Tibial nerve (tissue), 4 donors: ENCODE measurements at regions not wholly inside any gene's neighbourhood (a gene's known extent, or its start where the extent isn't known, plus 50 kb on each side); places are given as distances from the start of the nearest gene placed in this dataset.

ENCODE experiments used
- DNase-seq, 2 donors: peaks; one replicate each; pipeline ENCODE4 v3.0.0-alpha.2; 2019; ENCODE audit warnings: low spot score in 2 of 2
- H3K27ac ChIP-seq, 4 donors: fragments of 200-600 bp; sonication (generic) in 3 of 4; one replicate each; pipeline ENCODE4 v1.5.1; 2017 to 2019; ENCODE audit warnings: mild to moderate bottlenecking in 1 of 4
- H3K27me3 ChIP-seq, 2 donors: fragments of 200-600 bp; sonication (generic) in 1 of 2; one replicate each; pipeline versions ENCODE4 v1.5.1 to v1.6.0; 2017 to 2019
- H3K36me3 ChIP-seq, 3 donors: fragments of 200-600 bp; sonication (generic); one replicate each; pipeline ENCODE4 v1.5.1; 2018 to 2019
- H3K4me1 ChIP-seq, 4 donors: fragments of 200-600 bp; sonication (generic) in 3 of 4; one replicate each; pipeline ENCODE4 v1.5.1; 2017 to 2019
- H3K4me3 ChIP-seq, 4 donors: fragments of 200-600 bp; sonication (generic) in 3 of 4; one replicate each; pipeline ENCODE4 v1.5.1; 2017 to 2019; ENCODE audit warnings: mild to moderate bottlenecking in 1 of 4, moderate library complexity in 1 of 4
- H3K9me3 ChIP-seq, 4 donors: fragments of 200-600 bp; sonication (generic) in 3 of 4; one replicate each; pipeline ENCODE4 v1.5.1; 2017 to 2019
- EP300 ChIP-seq, 2 donors: sonication (generic); formaldehyde crosslinking; IDR thresholded peaks; one replicate each; pipeline ENCODE4 v1.6.1; 2017; ENCODE audit warnings: antibody characterized with exemption in 2 of 2, mild to moderate bottlenecking in 1 of 2
- POLR2A ChIP-seq, 2 donors: fragments of 450-650 bp; IDR thresholded peaks; one replicate each; pipeline ENCODE4 v1.6.1; 2017; ENCODE audit warnings: antibody characterized with exemption in 2 of 2, mild to moderate bottlenecking in 2 of 2, moderate library complexity in 2 of 2
- WGBS, 2 donors: methylation state at CpG; one replicate each; pipeline ENCODE4 v1.1.5; 2018; 5-methylcytosine and 5-hydroxymethylcytosine counted together
- TF ChIP-seq, protein P1 (sequence below), 5 experiments: fragments of 200-600 bp in 3 of 5; fragments of 450-650 bp in 2 of 5; sonication (generic) in 3 of 5; IDR thresholded peaks; one replicate each; pipeline ENCODE4 v1.5.1; 2016 to 2019; ENCODE audit warnings: antibody characterized with exemption in 5 of 5, mild to moderate bottlenecking in 3 of 5, moderate library complexity in 2 of 5

DNA sequence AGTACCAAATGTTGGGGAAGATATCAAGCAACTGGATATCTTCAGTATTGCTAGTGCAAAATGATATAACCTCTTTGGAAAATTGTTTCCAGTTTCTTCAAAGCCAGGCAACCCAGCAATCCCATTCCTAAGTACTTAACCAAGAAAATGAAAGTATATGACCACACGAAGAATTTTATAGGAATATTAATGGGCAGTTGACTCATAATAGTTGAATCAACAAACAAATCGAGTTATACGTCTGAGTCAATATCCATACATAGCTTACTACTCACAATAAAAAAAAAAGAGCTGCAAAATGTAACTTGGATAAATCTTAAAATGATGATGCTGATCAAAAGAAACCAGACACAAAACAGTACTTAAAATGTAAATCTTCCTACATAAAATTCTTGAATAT lies 810.4 kb downstream of the METTL4 start:
- no peaks in the 10 kb centered on the region for H3K9me3 ChIP-seq
- H3K27me3 ChIP-seq, result no peaks in the 10 kb centered on the region
- WGBS, 2 donors, result 80 to 84% methylated on average over 3 of the region's 3 CpGs
- H3K4me3 ChIP-seq, result no peak overlapping the region
- TF ChIP-seq, protein P1, sequence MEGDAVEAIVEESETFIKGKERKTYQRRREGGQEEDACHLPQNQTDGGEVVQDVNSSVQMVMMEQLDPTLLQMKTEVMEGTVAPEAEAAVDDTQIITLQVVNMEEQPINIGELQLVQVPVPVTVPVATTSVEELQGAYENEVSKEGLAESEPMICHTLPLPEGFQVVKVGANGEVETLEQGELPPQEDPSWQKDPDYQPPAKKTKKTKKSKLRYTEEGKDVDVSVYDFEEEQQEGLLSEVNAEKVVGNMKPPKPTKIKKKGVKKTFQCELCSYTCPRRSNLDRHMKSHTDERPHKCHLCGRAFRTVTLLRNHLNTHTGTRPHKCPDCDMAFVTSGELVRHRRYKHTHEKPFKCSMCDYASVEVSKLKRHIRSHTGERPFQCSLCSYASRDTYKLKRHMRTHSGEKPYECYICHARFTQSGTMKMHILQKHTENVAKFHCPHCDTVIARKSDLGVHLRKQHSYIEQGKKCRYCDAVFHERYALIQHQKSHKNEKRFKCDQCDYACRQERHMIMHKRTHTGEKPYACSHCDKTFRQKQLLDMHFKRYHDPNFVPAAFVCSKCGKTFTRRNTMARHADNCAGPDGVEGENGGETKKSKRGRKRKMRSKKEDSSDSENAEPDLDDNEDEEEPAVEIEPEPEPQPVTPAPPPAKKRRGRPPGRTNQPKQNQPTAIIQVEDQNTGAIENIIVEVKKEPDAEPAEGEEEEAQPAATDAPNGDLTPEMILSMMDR (IDR thresholded peaks at IDR 0.05), result no peak
- TF ChIP-seq EP300 (IDR thresholded peaks at IDR 0.05) (no peak), POLR2A (IDR thresholded peaks at IDR 0.05) (no peak)
- no peaks in the 10 kb centered on the region for H3K36me3 ChIP-seq
- no peak for DNase-seq
- H3K4me1 ChIP-seq, result no peaks in the 10 kb centered on the region
- H3K27ac ChIP-seq, result no peak overlapping the region

DNA sequence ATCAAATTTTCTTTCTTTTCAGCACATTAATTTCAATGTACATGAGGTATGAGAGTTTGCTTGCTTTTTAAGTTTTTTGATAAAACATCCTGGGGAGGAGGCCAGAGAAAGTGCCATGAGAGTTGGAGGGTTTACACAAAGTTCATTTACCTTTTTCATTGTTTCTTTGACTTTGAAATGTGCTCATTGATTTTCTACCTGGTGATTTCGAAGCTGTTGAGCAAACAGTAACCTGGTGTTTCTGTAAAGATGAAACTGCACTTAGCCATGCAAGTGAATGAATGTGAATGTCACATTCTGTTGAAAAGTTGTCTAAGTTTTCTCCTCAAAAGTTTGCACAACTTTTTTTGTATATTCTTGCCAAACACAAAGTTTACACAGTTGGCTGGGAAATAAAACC lies 797.0 kb downstream of the METTL4 start:
- Histone ChIP-seq H3K27ac (no peak overlapping the region), H3K36me3 (no peaks in the 10 kb centered on the region), H3K27me3 (no peaks in the 10 kb centered on the region), H3K4me1 (no peaks in the 10 kb centered on the region), H3K9me3 (no peaks in the 10 kb centered on the region), H3K4me3 (no peak overlapping the region)
- 62 to 68% methylated on average over 1 of the region's 1 CpG for WGBS, 2 donors
- DNase-seq, result no peak
- TF ChIP-seq, protein P1 (IDR thresholded peaks at IDR 0.05), result no peak
- no peak for TF ChIP-seq EP300 (IDR thresholded peaks at IDR 0.05)
- no peak for TF ChIP-seq POLR2A (IDR thresholded peaks at IDR 0.05)

DNA sequence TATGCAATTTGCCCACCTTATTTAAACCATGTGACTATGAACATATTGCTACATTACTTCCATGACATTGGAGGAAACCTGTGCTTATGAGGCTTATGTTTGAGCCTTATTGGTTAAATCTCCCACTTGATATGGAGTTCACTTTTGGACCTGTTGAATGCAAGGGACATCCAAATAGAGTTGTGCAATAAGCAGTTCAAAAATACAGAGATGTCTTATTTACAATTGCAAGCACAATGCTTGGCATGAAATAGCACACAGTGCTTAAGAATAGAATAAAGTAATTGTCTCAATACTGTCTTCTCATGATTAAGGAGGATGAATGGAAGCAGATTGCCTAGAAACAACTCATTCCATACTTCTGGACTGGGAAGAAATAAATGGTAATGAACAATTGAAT lies 793.5 kb downstream of the METTL4 start:
- DNase-seq, result no peak
- Histone ChIP-seq H3K27me3 (no peaks in the 10 kb centered on the region), H3K27ac (no peak overlapping the region), H3K4me1 (no peaks in the 10 kb centered on the region), H3K36me3 (no peaks in the 10 kb centered on the region), H3K4me3 (no peak overlapping the region), H3K9me3 (no peaks in the 10 kb centered on the region)
- TF ChIP-seq, protein P1 (IDR thresholded peaks at IDR 0.05), result no peak
- TF ChIP-seq EP300 (IDR thresholded peaks at IDR 0.05), result no peak
- no peak for TF ChIP-seq POLR2A (IDR thresholded peaks at IDR 0.05)

DNA sequence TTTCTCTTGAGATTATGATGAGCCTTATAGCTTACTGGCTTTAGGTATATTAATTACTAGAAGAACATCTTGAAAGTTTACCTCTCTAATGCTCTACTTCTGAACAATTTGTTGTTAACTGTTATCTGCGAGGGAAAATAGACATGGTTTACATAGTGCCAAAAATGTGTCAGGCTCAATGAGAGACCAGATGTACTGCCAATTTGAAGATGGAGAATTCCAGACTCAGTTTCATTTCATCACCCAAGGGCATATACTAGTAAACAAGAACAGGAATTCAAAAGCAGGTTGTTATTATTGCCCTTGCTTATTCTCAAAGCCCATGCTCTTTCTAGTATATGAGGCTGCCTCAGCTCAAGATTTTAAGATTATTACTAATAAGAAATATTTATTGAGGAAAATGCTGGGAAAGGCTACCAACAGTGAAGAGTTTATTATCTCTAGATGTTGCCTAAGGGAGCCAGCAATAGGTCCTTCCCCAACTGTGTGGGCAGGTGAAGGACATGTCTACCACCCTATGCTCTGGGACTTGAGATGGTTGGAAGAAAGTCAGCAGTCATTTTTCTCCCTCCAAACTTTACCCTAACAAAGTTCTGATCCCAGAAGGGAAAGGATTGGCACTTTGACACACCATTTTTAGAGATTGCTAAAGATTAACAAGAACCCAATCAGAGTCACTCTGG lies 792.7 kb downstream of the METTL4 start:
- Histone ChIP-seq H3K27me3 (no peaks in the 10 kb centered on the region), H3K36me3 (no peaks in the 10 kb centered on the region), H3K4me1 (no peaks in the 10 kb centered on the region), H3K27ac (no peak overlapping the region), H3K9me3 (no peaks in the 10 kb centered on the region), H3K4me3 (no peak overlapping the region)
- DNase-seq, result no peak
- 85 to 86% methylated on average over 1 of the region's 1 CpG for WGBS, 2 donors
- no peak for TF ChIP-seq EP300 (IDR thresholded peaks at IDR 0.05)
- TF ChIP-seq, protein P1 (IDR thresholded peaks at IDR 0.05), result no peak

DNA sequence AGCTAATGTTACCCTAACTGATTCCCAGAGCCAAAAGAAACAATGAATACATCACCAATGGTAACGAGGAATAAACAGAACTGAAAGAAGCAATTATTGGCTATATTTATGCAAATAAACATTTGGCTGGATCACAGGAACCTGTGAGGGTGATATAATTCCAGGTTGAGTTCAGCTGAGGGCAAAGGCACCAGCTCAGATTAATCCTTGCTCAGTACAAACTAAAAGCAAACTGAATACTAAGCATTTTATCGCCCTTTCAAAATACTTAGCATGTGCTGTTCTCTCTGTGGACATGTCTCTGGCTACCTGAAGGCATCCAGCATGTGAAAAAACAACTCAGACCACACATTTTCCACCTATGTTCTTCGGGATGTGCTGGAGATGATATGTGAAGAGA lies 791.7 kb downstream of the METTL4 start:
- no peak for DNase-seq
- H3K36me3 ChIP-seq, result no peaks in the 10 kb centered on the region
- no peaks in the 10 kb centered on the region for H3K27me3 ChIP-seq
- H3K4me3 ChIP-seq, result no peak overlapping the region
- H3K9me3 ChIP-seq, result no peaks in the 10 kb centered on the region
- 66 to 70% methylated on average over 3 of the region's 3 CpGs for WGBS, 2 donors
- H3K27ac ChIP-seq, result no peak overlapping the region
- H3K4me1 ChIP-seq, result no peaks in the 10 kb centered on the region
- TF ChIP-seq, protein P1 (IDR thresholded peaks at IDR 0.05), result no peak
- no peak for TF ChIP-seq EP300 (IDR thresholded peaks at IDR 0.05)
- no peak for TF ChIP-seq POLR2A (IDR thresholded peaks at IDR 0.05)
